ENCODE measurements at regions not wholly inside any gene's neighbourhood (a gene's known extent, or its start where the extent isn't known, plus 50 kb on each side); places are given as distances from the start of the nearest gene placed in this dataset.

DNA sequence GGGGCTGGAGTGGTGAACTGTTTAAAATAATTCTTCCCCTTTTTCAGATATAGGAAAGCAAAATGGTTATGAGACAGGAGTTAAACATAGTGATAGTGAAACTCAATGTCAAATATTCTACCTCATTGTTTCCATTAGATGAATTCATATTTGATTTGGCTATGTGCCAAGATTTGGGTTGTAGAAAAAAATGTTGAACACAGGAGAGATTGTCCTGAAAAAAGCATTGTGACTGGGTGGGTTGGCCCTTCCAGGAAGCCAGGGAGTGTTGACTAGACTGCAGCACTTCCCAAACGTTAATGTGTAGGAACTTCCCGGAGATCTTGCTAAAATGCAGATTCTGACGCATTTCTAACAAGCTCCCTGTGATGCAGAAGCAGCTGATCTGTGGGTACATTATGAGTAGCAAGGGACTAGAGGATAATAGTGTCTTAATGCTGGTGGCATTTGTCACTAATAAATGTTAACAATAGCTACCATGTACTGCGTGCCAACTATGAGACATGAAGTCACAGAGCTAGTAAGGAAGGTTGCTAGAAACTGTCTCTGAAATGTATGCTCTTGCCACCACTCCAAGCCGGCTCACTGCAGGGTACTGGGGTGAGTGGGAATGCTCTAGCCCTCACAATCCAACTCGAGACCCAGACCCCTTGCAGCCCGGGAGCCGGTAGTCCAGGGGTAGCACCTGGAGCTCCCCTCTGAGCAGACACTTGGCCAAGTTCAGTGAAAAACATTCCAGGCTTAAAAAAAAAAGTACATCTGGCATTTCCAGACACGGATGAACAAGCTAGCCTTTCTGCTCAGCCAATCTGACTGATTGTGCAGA, 120.6 kb downstream of the CD47 start:
- DNase-seq, result no peak

DNA sequence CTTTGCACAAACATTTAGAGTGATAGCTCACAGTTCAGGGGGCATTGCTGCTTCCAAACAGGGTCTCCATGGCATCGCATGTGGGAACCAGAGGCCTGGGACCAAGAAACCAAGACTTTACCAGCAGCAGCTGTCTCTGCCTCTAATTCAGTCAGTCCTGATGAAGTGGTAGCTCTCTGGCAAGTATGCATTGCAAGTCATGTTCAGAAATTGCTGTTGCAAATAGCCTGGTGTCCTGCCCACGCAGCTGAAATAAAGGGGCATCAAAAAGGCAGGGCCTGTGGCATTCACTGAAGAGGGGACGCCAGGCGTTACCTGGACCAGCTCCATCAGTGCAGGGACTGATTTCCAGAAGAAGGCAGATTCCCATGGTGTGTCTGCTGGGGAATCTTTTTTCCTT, 121.3 kb downstream of the CD47 start:
- DNase-seq, result no peak

DNA sequence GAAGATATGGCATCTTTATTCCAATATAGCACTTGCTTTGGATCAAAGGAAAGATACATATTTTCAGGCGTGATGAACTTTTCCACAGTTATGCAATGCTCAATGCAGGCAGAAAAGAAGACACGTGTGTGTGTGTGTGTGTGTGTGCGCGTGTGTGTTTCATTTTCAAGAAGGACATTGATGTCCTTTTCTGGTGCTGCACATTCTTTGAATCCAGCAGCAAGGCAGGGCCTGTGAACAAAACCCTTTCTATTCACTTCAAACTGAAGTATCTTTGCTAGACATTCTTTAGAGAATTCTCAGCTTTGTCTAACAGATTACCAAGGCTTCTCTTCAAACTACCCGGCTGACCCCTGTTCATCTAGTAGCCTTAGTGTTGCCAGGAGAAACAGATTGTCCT, 124.6 kb downstream of the CD47 start:
- no peak for DNase-seq

DNA sequence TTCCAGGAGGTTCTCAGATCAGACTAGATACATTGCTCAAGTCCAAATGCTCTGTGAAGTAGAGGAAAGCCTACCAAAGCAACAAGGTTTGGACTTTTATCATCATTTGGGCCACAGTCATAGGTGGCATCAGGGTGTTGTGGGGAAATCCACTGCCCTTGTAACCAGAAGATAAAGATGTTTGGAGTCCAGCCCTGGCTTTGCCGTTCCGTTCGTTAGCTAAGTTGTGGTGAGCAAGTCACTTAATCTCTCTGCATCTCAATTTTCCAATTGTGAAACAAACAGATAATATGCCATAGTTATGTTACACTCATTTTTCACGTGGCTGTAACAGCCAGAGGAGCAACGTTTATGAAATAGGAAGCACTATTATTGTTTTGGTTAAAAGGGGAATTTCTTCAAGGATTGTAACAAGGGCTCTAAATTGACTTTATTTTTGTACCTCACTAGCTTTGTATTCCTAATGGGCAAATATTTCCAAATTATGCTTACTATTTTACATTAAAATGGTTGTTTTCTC, 125.6 kb downstream of the CD47 start:
- no peak for DNase-seq

DNA sequence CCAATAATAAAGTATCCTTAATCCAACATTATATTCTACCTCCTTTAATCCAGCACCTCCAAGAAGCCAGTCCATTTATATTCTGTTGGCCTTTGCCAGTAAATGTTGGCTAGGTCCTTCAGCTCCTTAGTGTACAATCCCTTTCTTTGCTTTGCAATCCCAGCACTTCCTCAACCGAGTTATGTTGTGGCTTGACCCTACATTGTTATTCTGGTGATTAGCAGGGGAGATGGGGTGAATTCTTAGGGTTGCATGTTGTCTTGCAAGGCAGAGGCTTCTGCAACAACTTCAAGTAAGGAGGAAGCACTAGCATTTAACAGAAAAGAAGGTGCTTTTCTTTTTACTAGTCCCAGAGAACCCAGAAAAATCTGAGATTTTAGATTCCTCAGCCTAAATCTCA, 127.2 kb downstream of the CD47 start:
- no peak for DNase-seq

DNA sequence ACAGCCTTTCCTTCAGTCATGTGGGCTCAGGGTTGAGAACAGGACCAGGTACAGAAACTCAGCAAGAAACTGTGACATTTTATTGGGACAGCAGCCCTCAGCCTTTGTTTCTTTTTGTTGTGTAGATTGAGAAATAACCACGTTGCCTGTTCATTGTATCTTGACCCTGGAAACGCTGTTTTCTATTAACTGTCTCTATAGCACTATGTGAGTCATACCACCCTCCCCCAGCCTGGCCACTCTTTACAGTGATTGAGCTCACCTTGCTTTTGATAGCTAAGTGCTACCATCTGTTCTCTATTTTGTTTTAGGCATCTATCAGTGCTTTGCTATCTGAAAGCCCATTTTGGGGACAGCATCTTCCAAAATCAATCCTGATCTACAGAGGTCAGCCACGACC, 127.9 kb downstream of the CD47 start:
- no peak for DNase-seq

DNA sequence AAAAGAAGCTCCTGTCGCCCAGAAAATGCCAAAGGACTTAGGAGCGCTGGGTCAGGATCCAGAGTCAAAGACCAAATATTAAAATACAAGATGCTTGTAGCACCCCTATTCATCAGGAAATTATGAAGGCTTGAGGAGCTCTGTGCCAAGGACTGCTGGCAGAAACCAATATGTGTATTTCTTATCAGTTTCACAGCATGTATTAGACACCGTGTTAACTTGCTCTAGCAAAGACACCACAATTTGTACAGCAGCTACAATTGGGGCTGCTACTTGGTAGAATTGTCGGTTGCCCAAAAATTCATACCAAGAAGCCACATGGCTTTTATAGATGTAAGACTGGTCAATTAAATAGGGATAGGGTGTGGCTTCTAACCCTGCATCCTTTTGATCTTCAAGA, 128.8 kb downstream of the CD47 start:
- no peak for DNase-seq

DNA sequence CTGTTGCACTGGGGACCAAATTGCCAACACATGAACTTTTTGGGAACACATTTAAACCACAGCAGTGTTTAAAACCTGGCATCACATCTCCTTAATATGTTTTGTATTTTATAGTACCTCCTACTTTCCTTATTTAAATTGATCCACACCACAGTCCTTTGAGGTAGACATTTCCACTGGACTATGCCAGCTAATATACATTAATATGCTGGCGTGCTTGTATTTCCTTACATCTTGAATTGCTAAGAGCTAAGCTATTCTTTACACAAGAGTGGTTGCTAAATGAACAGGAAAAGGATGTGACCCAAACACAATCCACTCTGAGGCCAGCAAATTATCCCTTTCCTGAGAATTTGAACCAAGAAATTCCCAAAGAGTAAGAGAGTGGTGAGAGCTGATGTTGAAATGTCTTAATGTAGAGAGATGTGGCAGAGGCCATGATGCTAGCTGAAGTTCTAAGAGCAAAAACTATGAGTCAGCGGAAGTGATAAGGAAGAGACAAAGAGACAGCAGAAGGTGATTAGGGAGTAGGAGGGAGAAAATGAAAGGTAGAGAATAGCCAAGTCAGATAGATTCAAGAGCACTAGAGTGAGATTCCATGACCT, 131.2 kb downstream of the CD47 start:
- DNase-seq, result no peak

DNA sequence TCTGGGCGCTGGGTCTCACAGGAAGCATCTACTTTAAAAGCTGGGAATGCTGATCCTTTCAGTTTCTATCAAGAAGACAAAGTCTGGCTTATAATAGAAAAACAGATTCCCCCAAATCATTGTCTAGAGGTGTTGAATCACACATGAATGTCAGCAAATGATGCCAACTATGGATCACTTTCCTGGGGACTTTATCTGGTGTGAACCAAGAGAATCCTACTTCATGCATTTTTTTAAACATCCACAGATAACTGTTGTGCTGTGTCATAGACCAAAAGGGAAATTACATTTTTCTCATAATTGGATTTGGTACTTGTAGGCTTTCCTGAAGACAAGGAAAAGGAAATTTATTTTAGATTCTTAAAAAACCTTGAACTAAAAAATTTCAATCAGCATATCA, 132.7 kb downstream of the CD47 start:
- DNase-seq, result no peak

DNA sequence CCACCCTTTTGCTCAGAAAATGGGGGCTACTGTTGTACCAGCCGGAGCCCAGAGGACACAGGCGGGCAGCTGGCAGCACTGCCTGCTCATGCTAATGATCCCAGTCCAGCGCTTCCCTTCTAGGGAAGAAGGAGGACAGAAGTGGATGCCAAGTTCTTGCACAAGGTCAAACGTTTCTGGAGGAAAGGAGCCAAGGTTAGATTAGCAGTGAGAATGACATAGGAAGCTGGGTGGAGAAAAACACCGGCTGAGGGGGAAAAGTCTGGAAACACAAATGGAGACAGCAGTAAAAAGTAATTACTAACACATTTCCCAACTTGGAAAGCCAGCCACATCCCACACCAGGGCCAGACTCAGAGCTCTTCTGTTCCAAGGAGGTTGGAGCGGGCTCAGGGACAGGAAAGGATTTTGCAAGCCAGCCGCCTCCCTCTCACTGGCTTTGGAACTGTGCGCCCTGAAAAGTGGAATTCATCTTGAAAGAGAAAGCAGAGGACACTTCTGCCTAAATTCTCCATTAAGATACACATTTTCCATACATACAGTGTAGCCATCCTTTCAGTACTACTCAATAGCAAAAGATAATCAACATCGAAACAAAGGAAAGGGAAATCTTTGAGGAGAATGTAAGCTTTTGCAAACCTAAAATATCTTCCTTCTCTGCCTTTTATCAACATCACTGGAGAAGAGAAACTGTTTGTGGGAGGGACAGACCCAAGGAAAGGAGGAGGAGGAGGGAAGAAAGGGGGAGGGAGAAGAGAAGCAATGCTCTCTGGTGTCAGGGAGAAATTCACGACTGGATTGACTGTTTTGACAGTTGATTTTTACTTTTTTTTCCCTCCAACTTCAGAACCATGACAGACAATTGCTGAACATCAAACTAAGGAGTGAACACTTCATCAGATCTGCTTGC, 133.6 kb downstream of the CD47 start:
- DNase-seq, result no peak

DNA sequence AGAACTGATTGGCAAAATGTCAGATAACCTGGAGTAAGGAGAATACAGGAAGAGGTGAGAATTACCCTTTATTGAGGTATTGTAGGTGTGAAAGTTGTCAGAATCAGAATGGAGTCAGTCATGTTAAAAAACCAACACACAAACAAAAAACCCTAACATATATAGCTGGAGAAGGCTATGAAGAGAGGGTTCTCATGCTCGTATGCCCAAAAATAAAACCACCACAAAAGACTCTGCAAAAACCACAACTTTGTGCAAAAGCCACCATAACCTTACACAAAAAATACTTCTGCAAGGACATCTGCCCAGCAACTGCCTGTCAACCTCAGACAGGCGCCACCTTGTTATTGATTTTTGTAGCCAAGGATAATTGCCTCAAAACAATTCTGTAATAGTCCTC, 136.0 kb downstream of the CD47 start:
- DNase-seq, result no peak

DNA sequence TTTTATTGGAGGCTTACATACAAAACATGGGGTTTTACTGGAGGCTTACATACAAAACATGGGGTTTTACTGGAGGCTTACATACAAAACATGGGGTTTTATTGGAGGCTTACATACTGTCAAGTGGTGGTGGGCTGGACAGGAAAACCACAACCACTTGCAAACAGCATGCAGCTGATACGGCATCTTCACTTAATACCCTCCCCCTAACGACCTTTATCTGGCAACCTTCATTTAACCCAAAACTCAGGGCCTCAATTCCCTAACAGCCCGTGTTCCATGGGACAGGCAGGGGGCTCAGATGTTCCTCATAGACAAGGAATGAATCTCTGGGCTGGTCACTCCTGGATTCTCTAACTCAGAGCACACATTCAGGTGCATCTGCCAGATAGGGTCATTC, 137.1 kb downstream of the CD47 start:
- no peak for DNase-seq

DNA sequence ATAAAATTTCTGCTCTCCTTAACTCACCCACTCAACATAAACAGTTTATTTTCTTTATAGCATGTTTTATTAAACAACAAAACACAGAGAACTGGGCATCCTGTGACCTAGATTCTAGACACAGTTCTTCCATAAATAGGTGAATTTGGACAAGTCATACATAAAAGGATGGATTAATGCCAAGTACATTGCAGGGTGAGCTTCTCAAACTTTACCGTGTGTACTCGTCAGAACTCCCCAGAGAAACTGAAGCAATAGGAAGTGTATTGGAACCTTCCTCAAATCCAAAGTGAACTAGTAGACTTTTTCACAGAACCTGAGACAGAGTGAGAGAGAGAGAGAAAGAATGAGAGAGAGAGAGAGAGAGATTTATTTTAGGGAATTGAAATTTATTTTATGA, 139.7 kb downstream of the CD47 start:
- no peak for DNase-seq

DNA sequence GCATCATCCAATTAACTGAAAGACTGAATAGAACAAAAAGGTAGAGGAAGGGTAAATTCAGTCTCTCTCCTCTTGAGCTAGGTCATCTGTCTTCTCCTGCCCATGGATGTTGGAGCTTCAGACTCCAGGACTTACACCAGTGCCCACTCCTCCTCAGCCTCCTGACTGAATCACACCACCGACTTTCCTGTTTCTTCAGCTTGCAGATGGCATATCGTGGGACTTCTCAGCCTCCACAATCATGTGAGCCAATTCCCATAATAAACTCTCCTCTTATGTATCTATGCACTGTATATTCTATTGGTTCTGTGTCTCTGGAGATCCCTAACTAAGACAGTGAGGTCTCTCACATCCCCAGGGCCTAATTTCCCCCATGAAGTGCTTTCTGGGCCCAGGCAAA, 140.4 kb downstream of the CD47 start:
- DNase-seq, result no peak

DNA sequence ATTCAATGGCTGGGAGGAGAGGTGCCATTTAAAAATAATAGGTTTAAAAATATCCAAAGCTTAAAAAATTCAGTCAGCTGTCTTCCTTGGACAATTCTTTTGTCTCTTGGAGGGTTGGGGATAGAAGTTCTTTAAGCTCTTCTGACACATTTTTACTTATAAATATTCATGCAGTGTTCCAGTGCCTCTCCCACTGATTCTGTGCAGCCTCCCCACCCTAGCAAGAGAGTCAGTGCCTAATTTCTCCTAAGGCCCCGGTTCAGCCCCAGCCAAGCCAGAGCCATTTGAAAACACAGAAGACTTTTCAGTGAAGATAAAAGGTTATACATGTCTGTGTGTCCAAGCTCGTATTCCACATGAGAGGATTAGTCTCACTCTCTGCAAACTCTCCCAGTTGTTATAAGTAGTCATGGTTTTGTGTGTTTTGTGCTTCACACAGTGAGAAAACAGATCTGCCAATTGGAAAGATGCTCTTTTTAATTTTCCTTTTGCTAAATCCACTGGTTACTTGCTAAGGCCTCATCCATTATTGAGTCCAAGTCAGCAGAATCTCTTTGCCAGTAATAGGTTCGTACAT, 141.3 kb downstream of the CD47 start:
- DNase-seq, result no peak

DNA sequence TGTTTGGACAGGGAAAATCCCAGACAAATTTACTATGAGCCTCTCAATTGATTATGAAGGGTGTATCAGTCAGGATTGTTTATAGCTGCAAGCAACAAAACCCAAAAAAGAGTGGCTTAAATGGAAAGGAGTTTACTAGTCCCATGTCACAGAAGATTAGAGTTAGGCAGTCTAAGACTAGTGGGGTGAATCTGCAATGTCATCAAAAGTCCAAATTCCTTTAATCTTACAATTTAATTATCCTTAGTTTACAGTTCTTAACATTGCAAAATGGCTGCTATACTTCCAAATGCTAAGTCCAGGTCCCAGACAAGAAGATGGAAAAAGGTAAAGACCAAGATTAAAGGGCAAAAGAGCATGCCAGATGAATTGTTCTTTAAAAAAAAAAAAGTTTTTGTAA, 143.6 kb downstream of the CD47 start:
- no peak for DNase-seq

DNA sequence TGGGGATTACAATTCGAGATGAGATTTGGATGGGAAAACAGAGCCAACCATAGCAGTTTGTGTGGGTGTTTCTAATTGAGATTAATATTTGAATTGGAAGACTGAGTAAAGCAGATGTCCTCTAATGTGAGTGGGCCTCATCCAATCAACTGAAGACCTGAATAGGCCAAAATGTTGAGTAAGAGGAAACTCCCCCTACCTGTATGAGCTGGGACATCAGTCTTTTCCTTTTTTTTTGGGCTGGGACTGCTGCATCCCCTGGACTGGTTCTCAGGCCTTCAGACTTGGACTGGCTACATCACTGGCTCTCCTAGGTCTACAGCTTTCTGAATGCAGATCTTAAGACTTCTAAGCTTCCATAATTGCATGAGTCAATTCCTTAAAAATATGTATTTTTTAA, 144.1 kb downstream of the CD47 start:
- no peak for DNase-seq

DNA sequence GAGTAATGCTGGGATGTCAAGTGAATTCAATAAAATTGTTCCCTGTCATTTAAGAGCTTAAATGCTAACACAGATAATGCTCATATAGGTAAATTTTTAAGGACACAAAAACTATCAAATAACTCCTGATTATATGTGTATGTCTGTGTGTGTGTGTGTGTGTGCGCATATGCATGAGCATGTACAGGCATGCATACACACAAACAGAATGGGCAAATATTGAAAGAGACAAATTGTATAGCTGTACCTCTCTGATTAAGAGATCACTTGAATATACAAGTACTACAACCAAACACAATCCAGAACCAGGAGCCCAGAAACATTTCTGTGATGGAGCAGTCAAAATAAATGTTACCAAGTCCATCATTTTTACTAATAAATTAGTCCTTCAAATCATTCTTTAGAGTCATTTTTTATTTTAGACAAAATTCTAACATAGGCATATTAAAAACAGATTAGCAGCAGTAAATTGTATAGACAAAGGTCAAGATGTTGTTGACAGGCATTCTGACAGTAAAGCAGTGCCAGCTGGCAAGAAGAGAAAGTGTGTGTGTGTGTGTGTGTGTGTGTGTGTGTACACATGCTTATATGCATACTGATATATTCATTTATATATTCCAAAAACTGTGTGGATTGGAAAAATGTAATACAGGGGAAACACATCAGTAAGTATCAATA, 145.3 kb downstream of the CD47 start:
- no peak for DNase-seq

DNA sequence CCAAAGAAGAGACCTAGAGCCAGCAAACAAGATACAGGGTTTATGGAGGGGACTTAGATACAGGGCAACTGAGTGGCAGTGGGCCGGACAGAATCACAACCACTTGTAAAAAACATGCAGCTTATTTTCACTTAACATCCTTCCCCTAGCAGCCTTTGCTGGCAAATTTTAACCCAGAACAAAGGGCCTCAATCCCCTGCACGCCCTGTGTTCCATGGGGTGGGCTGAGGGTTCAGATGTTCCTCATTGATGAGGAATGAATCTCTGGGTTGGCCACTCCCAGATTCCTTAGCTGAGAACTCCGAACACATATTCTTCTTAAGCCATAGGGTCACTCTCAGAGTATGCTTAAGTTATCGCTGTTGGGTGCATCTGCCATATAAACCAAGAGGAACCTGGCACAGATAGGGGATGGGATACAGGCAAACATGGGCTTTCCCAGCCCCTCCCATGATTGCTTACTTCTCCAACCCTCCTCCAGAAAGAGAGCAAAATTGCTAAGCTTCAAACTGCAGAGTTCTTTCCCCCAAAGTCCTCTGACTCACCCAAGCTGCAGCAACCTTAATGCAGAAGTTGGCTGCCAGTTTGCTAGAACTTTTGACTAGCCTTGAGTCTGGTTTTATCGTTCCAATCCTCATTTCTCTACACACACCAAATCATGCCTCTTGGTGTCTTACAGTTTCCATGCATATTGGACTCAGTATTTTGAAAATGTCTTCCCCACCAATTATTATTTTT, 146.9 kb downstream of the CD47 start:
- DNase-seq, result no peak

DNA sequence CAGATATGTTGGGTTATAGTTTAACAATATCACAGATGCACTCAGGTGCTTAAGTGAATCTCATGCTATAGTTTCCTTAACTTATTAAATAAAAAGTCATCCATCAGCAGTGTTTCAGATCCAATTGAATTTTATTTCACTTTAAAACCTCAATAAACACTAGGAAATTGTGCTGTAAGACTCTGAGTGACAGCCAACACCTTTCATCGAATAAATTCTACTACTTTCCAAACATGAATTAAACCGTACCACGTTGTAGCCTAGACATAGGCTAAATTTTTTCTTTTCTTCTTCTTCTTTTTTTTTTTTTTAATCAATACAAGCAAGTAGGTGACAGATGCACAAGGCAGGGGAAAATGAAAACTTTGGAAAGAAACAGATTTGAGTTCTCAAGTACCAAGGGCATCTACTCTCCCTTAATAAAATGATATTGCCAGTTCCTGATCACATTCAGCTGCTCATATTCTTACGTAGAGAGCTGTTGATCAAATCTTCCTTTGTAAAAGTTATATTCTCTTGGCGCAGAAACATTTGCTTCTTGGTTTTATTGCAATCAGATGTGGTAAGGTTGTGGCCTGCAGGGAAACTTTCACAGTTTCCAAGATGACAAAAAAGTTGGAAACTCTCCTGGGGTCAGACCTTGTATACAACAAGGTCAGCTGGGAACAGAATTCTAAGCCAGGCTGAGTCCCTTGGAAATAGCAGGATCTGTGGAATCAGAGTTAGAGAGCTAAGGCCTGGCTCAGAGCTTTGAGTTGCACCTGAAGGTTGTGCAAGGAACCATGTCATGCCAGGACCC, 147.7 kb downstream of the CD47 start:
- DNase-seq, result no peak

DNA sequence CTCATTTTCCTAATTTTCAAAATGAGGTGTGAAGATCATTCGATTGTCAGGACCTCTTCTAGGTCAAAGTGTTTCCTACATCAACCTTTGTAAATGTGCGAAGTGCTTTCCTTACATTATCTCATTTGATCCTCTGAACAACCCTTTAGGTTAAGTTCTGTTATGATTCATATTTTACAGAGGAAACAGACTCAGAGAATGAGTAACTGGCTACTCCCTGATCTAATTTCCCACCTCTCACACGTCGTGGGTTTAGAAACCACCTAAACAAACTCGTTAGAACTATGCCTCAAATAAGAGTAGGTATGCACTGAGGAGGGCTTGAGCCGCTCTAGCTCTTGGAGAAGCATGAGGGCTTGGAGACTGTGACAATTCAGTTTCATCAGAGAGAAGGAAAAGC, 148.6 kb downstream of the CD47 start:
- peak; percentile 40 for DNase-seq

Measured in stimulated activated CD8-positive, alpha-beta memory T cell treated with anti-CD3 and anti-CD28 coated beads, Interleukin-4, amount 100 ng/mL, for 48 hours (primary cell).